Stomach (tissue), 4 donors: ENCODE measurements at regions not wholly inside any gene's neighbourhood (a gene's known extent, or its start where the extent isn't known, plus 50 kb on each side); places are given as distances from the start of the nearest gene placed in this dataset.

Experiments
- EP300 ChIP-seq: sonication (generic); formaldehyde crosslinking; IDR thresholded peaks from one replicate; pipeline ENCODE4 v1.6.1; 2017; ENCODE audit warnings: antibody characterized with exemption
- POLR2A ChIP-seq, 4 donors: fragments of 450-650 bp; IDR thresholded peaks; one replicate each; pipeline ENCODE4 v1.6.1; 2016; ENCODE audit warnings: antibody characterized with exemption in 4 of 4, control low read depth in 2 of 4, mild to moderate bottlenecking in 1 of 4, moderate library complexity in 1 of 4
- POLR2AphosphoS5 ChIP-seq, 3 donors: sonication (generic); formaldehyde crosslinking; IDR thresholded peaks; one replicate each; pipeline ENCODE4 v1.6.1; 2016; ENCODE audit warnings: antibody characterized with exemption in 3 of 3
- TF ChIP-seq, protein P1 (sequence below), 7 experiments: fragments of 450-650 bp in 4 of 7; fragments of 200-600 bp in 3 of 7; sonication (generic) in 3 of 7; IDR thresholded peaks; one replicate each; pipeline ENCODE4 v1.5.1; 2016 to 2019; ENCODE audit warnings: antibody characterized with exemption in 7 of 7, control low read depth in 2 of 7, mild to moderate bottlenecking in 1 of 7

DNA sequence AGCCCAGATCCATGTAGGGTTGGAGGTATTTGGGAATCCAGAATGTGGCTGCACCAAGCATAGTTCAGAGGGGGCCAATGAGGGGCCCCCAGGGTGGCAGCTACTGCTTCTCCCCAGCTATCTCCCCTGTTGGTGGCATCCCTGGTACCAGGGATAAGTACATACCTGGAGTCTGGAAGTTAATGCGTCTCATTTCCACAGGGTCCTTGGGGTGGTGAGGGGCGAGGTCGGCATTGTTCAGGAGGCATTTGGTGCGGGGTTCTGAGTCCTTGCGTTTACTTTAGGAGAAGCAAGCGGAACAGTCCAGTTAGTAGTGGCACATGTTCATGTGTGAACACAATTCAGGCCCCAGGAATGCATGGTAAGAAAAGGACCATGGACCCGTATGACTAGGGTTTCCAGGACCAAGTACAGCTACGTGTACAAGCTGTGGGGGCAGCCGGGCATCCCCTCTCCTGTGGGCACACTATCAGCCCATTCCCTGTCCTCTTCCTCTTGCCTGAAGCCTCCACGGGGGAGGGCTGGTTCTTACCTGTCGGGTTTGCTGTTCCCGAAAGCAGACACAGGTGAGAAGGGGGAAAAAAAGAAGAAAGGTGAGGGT lies 122.3 kb downstream of the PTPRS start:
- TF ChIP-seq EP300 (no peak), POLR2AphosphoS5 (IDR thresholded peaks at IDR 0.05) (no peak), POLR2A (IDR thresholded peaks at IDR 0.05) (no peak)
- TF ChIP-seq, protein P1, sequence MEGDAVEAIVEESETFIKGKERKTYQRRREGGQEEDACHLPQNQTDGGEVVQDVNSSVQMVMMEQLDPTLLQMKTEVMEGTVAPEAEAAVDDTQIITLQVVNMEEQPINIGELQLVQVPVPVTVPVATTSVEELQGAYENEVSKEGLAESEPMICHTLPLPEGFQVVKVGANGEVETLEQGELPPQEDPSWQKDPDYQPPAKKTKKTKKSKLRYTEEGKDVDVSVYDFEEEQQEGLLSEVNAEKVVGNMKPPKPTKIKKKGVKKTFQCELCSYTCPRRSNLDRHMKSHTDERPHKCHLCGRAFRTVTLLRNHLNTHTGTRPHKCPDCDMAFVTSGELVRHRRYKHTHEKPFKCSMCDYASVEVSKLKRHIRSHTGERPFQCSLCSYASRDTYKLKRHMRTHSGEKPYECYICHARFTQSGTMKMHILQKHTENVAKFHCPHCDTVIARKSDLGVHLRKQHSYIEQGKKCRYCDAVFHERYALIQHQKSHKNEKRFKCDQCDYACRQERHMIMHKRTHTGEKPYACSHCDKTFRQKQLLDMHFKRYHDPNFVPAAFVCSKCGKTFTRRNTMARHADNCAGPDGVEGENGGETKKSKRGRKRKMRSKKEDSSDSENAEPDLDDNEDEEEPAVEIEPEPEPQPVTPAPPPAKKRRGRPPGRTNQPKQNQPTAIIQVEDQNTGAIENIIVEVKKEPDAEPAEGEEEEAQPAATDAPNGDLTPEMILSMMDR (IDR thresholded peaks at IDR 0.05), result no peak
